ENCODE measurements at regions not wholly inside any gene's neighbourhood (a gene's known extent, or its start where the extent isn't known, plus 50 kb on each side); places are given as distances from the start of the nearest gene placed in this dataset.

- TF ChIP-seq, protein P1, sequence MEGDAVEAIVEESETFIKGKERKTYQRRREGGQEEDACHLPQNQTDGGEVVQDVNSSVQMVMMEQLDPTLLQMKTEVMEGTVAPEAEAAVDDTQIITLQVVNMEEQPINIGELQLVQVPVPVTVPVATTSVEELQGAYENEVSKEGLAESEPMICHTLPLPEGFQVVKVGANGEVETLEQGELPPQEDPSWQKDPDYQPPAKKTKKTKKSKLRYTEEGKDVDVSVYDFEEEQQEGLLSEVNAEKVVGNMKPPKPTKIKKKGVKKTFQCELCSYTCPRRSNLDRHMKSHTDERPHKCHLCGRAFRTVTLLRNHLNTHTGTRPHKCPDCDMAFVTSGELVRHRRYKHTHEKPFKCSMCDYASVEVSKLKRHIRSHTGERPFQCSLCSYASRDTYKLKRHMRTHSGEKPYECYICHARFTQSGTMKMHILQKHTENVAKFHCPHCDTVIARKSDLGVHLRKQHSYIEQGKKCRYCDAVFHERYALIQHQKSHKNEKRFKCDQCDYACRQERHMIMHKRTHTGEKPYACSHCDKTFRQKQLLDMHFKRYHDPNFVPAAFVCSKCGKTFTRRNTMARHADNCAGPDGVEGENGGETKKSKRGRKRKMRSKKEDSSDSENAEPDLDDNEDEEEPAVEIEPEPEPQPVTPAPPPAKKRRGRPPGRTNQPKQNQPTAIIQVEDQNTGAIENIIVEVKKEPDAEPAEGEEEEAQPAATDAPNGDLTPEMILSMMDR (IDR thresholded peaks at IDR 0.05): no peak
- no peak for TF ChIP-seq POLR2A (IDR thresholded peaks at IDR 0.05)
These were observed 55.8 kb upstream of the OR6J1 start for GRCh38 chr14:22699801-22700564.

All from adrenal gland (tissue), 5 donors.